ENCODE measurements at regions not wholly inside any gene's neighbourhood (a gene's known extent, or its start where the extent isn't known, plus 50 kb on each side); places are given as distances from the start of the nearest gene placed in this dataset.
A peak's percentile ranks its signal among the peaks of the same experiment; 100 is the strongest.

- WGBS (ENCODE audit: insufficient coverage) = 92% methylated on average over 2 of the region's 14 CpGs
Observed at GRCh38 chr10:3886191-3886590, 101.2 kb upstream of the KLF6 start.

GRCh38 chr10:3882855-3883254, 97.8 kb upstream of the KLF6 start:
- Histone ChIP-seq H3K27ac (ENCODE audit: low read length) (no peak overlapping the region), H3K27me3 (replicated peaks in 1 of 2; ENCODE audit: control insufficient read depth in 2 of 2, extremely low read depth in 1 of 2, insufficient read depth in 2 of 2, low read length in 1 of 2) (no peaks in the 10 kb centered on the region), H3K9me3 (no peaks in the 10 kb centered on the region), H3K4me1 (ENCODE audit: control insufficient read depth in 1 of 2, extremely low read depth in 1 of 2, insufficient read depth in 2 of 2, low read length in 2 of 2) (peaks cover 0 to 15% of the 10 kb centered on the region in 2 experiments), H3K4me3 (ENCODE audit: control insufficient read depth in 1 of 2, extremely low read depth in 1 of 2, low read length in 1 of 2) (no peak overlapping the region), H3K36me3 (ENCODE audit: control insufficient read depth in 2 of 2, extremely low read depth in 1 of 2, insufficient read depth in 1 of 2, low read length in 1 of 2) (no peaks in the 10 kb centered on the region)
- Mint-ChIP-seq H3K27me3 (peaks cover 0 to 1% of the 10 kb centered on the region in 2 donors), H3K9me3 (no peaks in the 10 kb centered on the region), H3K27ac (no peak overlapping the region), H3K4me3 (no peak overlapping the region), H3K4me1 (peaks cover 0 to 32% (median 20%) of the 10 kb centered on the region in 3 donors), H3K36me3 (no peaks in the 10 kb centered on the region)
- WGBS (ENCODE audit: insufficient coverage) = 95% methylated on average over 4 of the region's 4 CpGs
- ChIA-PET POLR2A (interaction anchor here in 1 of 2 donors (0.5 kb wide), 1 partner anchor 135 kb away, joined by 9 read pairs; no protein-coding TSS in a partner anchor), CTCF (no interaction called here)
- ATAC-seq (replicated peaks in 1 of 4) (no peak), DNase-seq (no peak)

More at GRCh38 chr10:3886191-3886590, 101.2 kb upstream of the KLF6 start:
- Mint-ChIP-seq H3K9me3 (no peaks in the 10 kb centered on the region), H3K4me1 (peaks cover 0 to 39% (median 21%) of the 10 kb centered on the region in 3 donors), H3K36me3 (no peaks in the 10 kb centered on the region), H3K27ac (peak overlapping the region; percentile 45 to 65), H3K4me3 (no peak overlapping the region), H3K27me3 (peaks cover 0 to 1% of the 10 kb centered on the region in 2 donors)
- H3K27ac ChIP-seq (ENCODE audit: low read length) = no peak overlapping the region
- H3K9me3 ChIP-seq = no peaks in the 10 kb centered on the region
- no peak for DNase-seq
- H3K36me3 ChIP-seq (ENCODE audit: control insufficient read depth in 2 of 2, extremely low read depth in 1 of 2, insufficient read depth in 1 of 2, low read length in 1 of 2) = no peaks in the 10 kb centered on the region
- H3K4me1 ChIP-seq (ENCODE audit: control insufficient read depth in 1 of 2, extremely low read depth in 1 of 2, insufficient read depth in 2 of 2, low read length in 2 of 2) = peaks cover 0 to 20% of the 10 kb centered on the region in 2 experiments
- ChIA-PET POLR2A (interaction anchor here (0.7 to 2.2 kb wide), 2 partner anchors 47 to 101 kb away, joined by 4 to 7 read pairs; partner anchors contain the start of gene KLF6 (in 1 of the 2)), CTCF (interaction anchor here in 1 of 2 donors (0.5 kb wide), 1 partner anchor 125 kb away, joined by 11 read pairs; no protein-coding TSS in a partner anchor)
- no peak for ATAC-seq (replicated peaks in 1 of 4)
- no peaks in the 10 kb centered on the region for H3K27me3 ChIP-seq (replicated peaks in 1 of 2; ENCODE audit: control insufficient read depth in 2 of 2, extremely low read depth in 1 of 2, insufficient read depth in 2 of 2, low read length in 1 of 2)
- H3K4me3 ChIP-seq (ENCODE audit: control insufficient read depth in 1 of 2, extremely low read depth in 1 of 2, low read length in 1 of 2) = no peak overlapping the region

GRCh38 chr10:3881622-3882021, 96.6 kb upstream of the KLF6 start:
- Histone ChIP-seq H3K4me3 (ENCODE audit: control insufficient read depth in 1 of 2, extremely low read depth in 1 of 2, low read length in 1 of 2) (no peak overlapping the region), H3K27me3 (replicated peaks in 1 of 2; ENCODE audit: control insufficient read depth in 2 of 2, extremely low read depth in 1 of 2, insufficient read depth in 2 of 2, low read length in 1 of 2) (no peaks in the 10 kb centered on the region), H3K9me3 (no peaks in the 10 kb centered on the region), H3K27ac (ENCODE audit: low read length) (no peak overlapping the region), H3K4me1 (ENCODE audit: control insufficient read depth in 1 of 2, extremely low read depth in 1 of 2, insufficient read depth in 2 of 2, low read length in 2 of 2) (peaks cover 5% of the 10 kb centered on the region in 2 experiments), H3K36me3 (ENCODE audit: control insufficient read depth in 2 of 2, extremely low read depth in 1 of 2, insufficient read depth in 1 of 2, low read length in 1 of 2) (no peaks in the 10 kb centered on the region)
- ChIA-PET CTCF (interaction anchor here in 1 of 2 donors (0.6 kb wide), 1 partner anchor 27 kb away, joined by 3 read pairs; no protein-coding TSS in a partner anchor), POLR2A (interaction anchor here (0.6 to 0.9 kb wide), 2 partner anchors 40 to 97 kb away, joined by 3 to 4 read pairs; partner anchors contain the start of gene KLF6 (in 1 of the 2))
- H3K4me3 Mint-ChIP-seq = no peak overlapping the region
- H3K27ac Mint-ChIP-seq = no peak overlapping the region
- no peak for DNase-seq
- H3K4me1 Mint-ChIP-seq = peaks cover 8 to 30% (median 16%) of the 10 kb centered on the region in 3 donors
- WGBS (ENCODE audit: insufficient coverage) = 93% methylated on average over 3 of the region's 3 CpGs
- H3K9me3 Mint-ChIP-seq = no peaks in the 10 kb centered on the region
- no peak for ATAC-seq (replicated peaks in 1 of 4)
- H3K27me3 Mint-ChIP-seq = peaks cover 0 to 1% of the 10 kb centered on the region in 2 donors
- H3K36me3 Mint-ChIP-seq = no peaks in the 10 kb centered on the region

GRCh38 chr10:3879073-3879472, 94.1 kb upstream of the KLF6 start:
- WGBS (ENCODE audit: insufficient coverage) = 91% methylated on average over 5 of the region's 8 CpGs
- no peaks in the 10 kb centered on the region for H3K9me3 ChIP-seq
- H3K4me1 Mint-ChIP-seq = peaks cover 31 to 44% (median 35%) of the 10 kb centered on the region in 3 donors
- no peaks in the 10 kb centered on the region for H3K27me3 ChIP-seq (replicated peaks in 1 of 2; ENCODE audit: control insufficient read depth in 2 of 2, extremely low read depth in 1 of 2, insufficient read depth in 2 of 2, low read length in 1 of 2)
- no peaks in the 10 kb centered on the region for H3K27me3 Mint-ChIP-seq
- ATAC-seq (replicated peaks in 1 of 4) (no peak), DNase-seq (no peak)
- no peaks in the 10 kb centered on the region for H3K36me3 Mint-ChIP-seq
- no peaks in the 10 kb centered on the region for H3K36me3 ChIP-seq (ENCODE audit: control insufficient read depth in 2 of 2, extremely low read depth in 1 of 2, insufficient read depth in 1 of 2, low read length in 1 of 2)
- no peak overlapping the region for H3K4me3 Mint-ChIP-seq
- POLR2A ChIA-PET = no interaction called here
- CTCF ChIA-PET = no interaction called here
- peak overlapping the region; percentile 59 to 62 for H3K27ac Mint-ChIP-seq
- H3K4me3 ChIP-seq (ENCODE audit: control insufficient read depth in 1 of 2, extremely low read depth in 1 of 2, low read length in 1 of 2) = no peak overlapping the region
- peaks cover 26 to 28% of the 10 kb centered on the region in 2 experiments for H3K4me1 ChIP-seq (ENCODE audit: control insufficient read depth in 1 of 2, extremely low read depth in 1 of 2, insufficient read depth in 2 of 2, low read length in 2 of 2)
- H3K27ac ChIP-seq (ENCODE audit: low read length) = no peak overlapping the region
- H3K9me3 Mint-ChIP-seq = no peaks in the 10 kb centered on the region

GRCh38 chr10:3877211-3878000, 92.4 kb upstream of the KLF6 start:
- POLR2A ChIA-PET = interaction anchor here in 1 of 2 donors (0.5 to 5.1 kb wide), 7 partner anchors 11 to 103 kb away, joined by 3 to 110 read pairs (median 3); partner anchors contain the start of gene KLF6
- Mint-ChIP-seq H3K4me1 (peaks cover 47 to 58% (median 52%) of the 10 kb centered on the region in 3 donors), H3K4me3 (no peak overlapping the region), H3K27ac (peak overlapping the region; percentile 94 to 99), H3K36me3 (no peaks in the 10 kb centered on the region), H3K27me3 (no peaks in the 10 kb centered on the region), H3K9me3 (no peaks in the 10 kb centered on the region)
- H3K36me3 ChIP-seq (ENCODE audit: control insufficient read depth in 2 of 2, extremely low read depth in 1 of 2, insufficient read depth in 1 of 2, low read length in 1 of 2) = no peaks in the 10 kb centered on the region
- CTCF ChIA-PET = interaction anchor here in 1 of 2 donors (0.8 kb wide), 1 partner anchor 29 kb away, joined by 3 read pairs; no protein-coding TSS in a partner anchor
- H3K9me3 ChIP-seq = no peaks in the 10 kb centered on the region
- peak overlapping the region; percentile 98 for H3K27ac ChIP-seq (ENCODE audit: low read length)
- H3K4me3 ChIP-seq (ENCODE audit: control insufficient read depth in 1 of 2, extremely low read depth in 1 of 2, low read length in 1 of 2) = no peak overlapping the region
- H3K27me3 ChIP-seq (replicated peaks in 1 of 2; ENCODE audit: control insufficient read depth in 2 of 2, extremely low read depth in 1 of 2, insufficient read depth in 2 of 2, low read length in 1 of 2) = no peaks in the 10 kb centered on the region
- DNase-seq (no peak), ATAC-seq (replicated peaks in 1 of 4) (no peak)
- whole genome bisulfite sequencing (ENCODE audit: insufficient coverage) = 40% methylated on average over 1 of the region's 4 CpGs
- peaks cover 35 to 37% of the 10 kb centered on the region in 2 experiments for H3K4me1 ChIP-seq (ENCODE audit: control insufficient read depth in 1 of 2, extremely low read depth in 1 of 2, insufficient read depth in 2 of 2, low read length in 2 of 2)

GRCh38 chr10:3876350-3876962, 91.4 kb upstream of the KLF6 start:
- H3K4me1 ChIP-seq (ENCODE audit: control insufficient read depth in 1 of 2, extremely low read depth in 1 of 2, insufficient read depth in 2 of 2, low read length in 2 of 2) = peaks cover 36 to 42% of the 10 kb centered on the region in 2 experiments
- ChIA-PET CTCF (interaction anchor here in 1 of 2 donors (0.5 to 0.8 kb wide), 2 partner anchors 28 to 31 kb away, joined by 3 read pairs; no protein-coding TSS in a partner anchor), POLR2A (interaction anchor here (0.7 to 5.1 kb wide), 8 partner anchors 12 to 102 kb away, joined by 3 to 110 read pairs (median 8); partner anchors contain the start of gene KLF6 (in 1 of the 2))
- H3K9me3 ChIP-seq = no peaks in the 10 kb centered on the region
- H3K27me3 ChIP-seq (replicated peaks in 1 of 2; ENCODE audit: control insufficient read depth in 2 of 2, extremely low read depth in 1 of 2, insufficient read depth in 2 of 2, low read length in 1 of 2) = no peaks in the 10 kb centered on the region
- H3K4me1 Mint-ChIP-seq = peaks cover 57 to 68% (median 61%) of the 10 kb centered on the region in 3 donors
- peak overlapping the region in 2 of 3 donors; percentile 4 to 71 for H3K4me3 Mint-ChIP-seq
- no peaks in the 10 kb centered on the region for H3K27me3 Mint-ChIP-seq
- no peak for ATAC-seq (replicated peaks in 1 of 4)
- H3K27ac Mint-ChIP-seq = peak overlapping the region; percentile 94 to 99
- no peaks in the 10 kb centered on the region for H3K36me3 Mint-ChIP-seq
- H3K9me3 Mint-ChIP-seq = no peaks in the 10 kb centered on the region
- H3K27ac ChIP-seq (ENCODE audit: low read length) = peak overlapping the region; percentile 98
- H3K36me3 ChIP-seq (ENCODE audit: control insufficient read depth in 2 of 2, extremely low read depth in 1 of 2, insufficient read depth in 1 of 2, low read length in 1 of 2) = no peaks in the 10 kb centered on the region
- 90% methylated on average over 6 of the region's 8 CpGs for WGBS (ENCODE audit: insufficient coverage)
- DNase-seq = no peak
- H3K4me3 ChIP-seq (ENCODE audit: control insufficient read depth in 1 of 2, extremely low read depth in 1 of 2, low read length in 1 of 2) = no peak overlapping the region
